Neutrophil (primary cell): ENCODE measurements at regions not wholly inside any gene's neighbourhood (a gene's known extent, or its start where the extent isn't known, plus 50 kb on each side); places are given as distances from the start of the nearest gene placed in this dataset.

Experiments used
- H3K27ac ChIP-seq: fragments of 200-600 bp; sonication (generic); 2 replicates; pipeline ENCODE4 v1.5.1; 2016; ENCODE audit warnings: mild to moderate bottlenecking, moderate library complexity
- H3K27me3 ChIP-seq: fragments of 200-600 bp; sonication (generic); 2 replicates; pipeline ENCODE4 v1.6.0; 2016; ENCODE audit warnings: mild to moderate bottlenecking
- H3K36me3 ChIP-seq: fragments of 200-600 bp; sonication (generic); 2 replicates; pipeline ENCODE4 v1.5.1; 2017
- H3K4me1 ChIP-seq, 2 experiments: fragments of 200-600 bp in 1 of 2; sonication (generic) in 1 of 2; 1 replicate in 1 of 2; 2 replicates in 1 of 2; pipeline versions ENCODE4 v1.5.1 to v1.6.1; 2013 to 2016; ENCODE audit warnings: low read depth in 1 of 2, low read length in 1 of 2, mild to moderate bottlenecking in 1 of 2, moderate library complexity in 1 of 2; ENCODE audit not compliant: control insufficient read depth in 1 of 2, insufficient read depth in 1 of 2
- H3K4me3 ChIP-seq, 2 experiments: fragments of 200-600 bp in 1 of 2; sonication (generic) in 1 of 2; 1 replicate in 1 of 2; 2 replicates in 1 of 2; pipeline ENCODE4 v1.5.1; 2013 to 2016; ENCODE audit warnings: low read depth in 1 of 2, low read length in 1 of 2, mild to moderate bottlenecking in 1 of 2, moderate library complexity in 1 of 2
- H3K9me3 ChIP-seq: fragments of 200-600 bp; sonication (generic); 2 replicates; pipeline ENCODE4 v1.5.1; 2016
- TF ChIP-seq, protein P1 (sequence below): fragments of 200-600 bp; sonication (generic); IDR thresholded peaks from 2 replicates; pipeline ENCODE4 v1.5.1; 2016; ENCODE audit warnings: antibody characterized with exemption

- no peak overlapping the region for H3K4me3 ChIP-seq
- TF ChIP-seq, protein P1, sequence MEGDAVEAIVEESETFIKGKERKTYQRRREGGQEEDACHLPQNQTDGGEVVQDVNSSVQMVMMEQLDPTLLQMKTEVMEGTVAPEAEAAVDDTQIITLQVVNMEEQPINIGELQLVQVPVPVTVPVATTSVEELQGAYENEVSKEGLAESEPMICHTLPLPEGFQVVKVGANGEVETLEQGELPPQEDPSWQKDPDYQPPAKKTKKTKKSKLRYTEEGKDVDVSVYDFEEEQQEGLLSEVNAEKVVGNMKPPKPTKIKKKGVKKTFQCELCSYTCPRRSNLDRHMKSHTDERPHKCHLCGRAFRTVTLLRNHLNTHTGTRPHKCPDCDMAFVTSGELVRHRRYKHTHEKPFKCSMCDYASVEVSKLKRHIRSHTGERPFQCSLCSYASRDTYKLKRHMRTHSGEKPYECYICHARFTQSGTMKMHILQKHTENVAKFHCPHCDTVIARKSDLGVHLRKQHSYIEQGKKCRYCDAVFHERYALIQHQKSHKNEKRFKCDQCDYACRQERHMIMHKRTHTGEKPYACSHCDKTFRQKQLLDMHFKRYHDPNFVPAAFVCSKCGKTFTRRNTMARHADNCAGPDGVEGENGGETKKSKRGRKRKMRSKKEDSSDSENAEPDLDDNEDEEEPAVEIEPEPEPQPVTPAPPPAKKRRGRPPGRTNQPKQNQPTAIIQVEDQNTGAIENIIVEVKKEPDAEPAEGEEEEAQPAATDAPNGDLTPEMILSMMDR = no peak
- H3K36me3 ChIP-seq = no peaks in the 10 kb centered on the region
- H3K27me3 ChIP-seq = peaks cover 40% of the 10 kb centered on the region
- H3K27ac ChIP-seq = no peak overlapping the region
- peaks cover 0 to 3% of the 10 kb centered on the region in 2 experiments for H3K4me1 ChIP-seq
- peaks cover 7% of the 10 kb centered on the region for H3K9me3 ChIP-seq
Measured at GRCh38 chr5:73352649-73353230, 95.8 kb downstream of the FOXD1 start.

GRCh38 chr5:73352243-73352642 is 96.3 kb downstream of the FOXD1 start:
- no peaks in the 10 kb centered on the region for H3K36me3 ChIP-seq
- H3K4me3 ChIP-seq = no peak overlapping the region
- H3K27ac ChIP-seq = no peak overlapping the region
- H3K4me1 ChIP-seq = peaks cover 0 to 7% of the 10 kb centered on the region in 2 experiments
- peaks cover 35% of the 10 kb centered on the region for H3K27me3 ChIP-seq
- H3K9me3 ChIP-seq = peaks cover 7% of the 10 kb centered on the region
- TF ChIP-seq, protein P1 = no peak

DNA sequence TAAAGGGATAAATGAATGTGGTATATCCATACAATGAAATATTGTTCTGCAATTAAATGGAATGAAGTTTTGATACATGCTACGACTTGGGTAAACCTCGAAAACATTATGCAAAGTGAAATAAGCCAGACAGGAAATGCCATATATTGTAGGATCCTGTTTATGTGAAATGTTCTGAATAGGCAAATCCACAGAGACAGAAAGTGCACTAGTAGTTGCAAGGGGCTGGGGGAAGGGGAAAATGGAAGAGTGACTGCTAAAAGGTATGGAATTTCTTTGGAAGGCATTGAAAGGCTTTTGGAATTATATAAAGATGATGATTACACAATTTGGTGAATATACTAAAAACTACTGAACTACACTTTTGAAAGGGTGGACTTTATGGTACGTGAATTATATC is 97.0 kb downstream of the FOXD1 start:
- H3K27ac ChIP-seq = no peak overlapping the region
- H3K4me1 ChIP-seq = peaks cover 0 to 7% of the 10 kb centered on the region in 2 experiments
- H3K4me3 ChIP-seq = no peak overlapping the region
- H3K9me3 ChIP-seq = peaks cover 7% of the 10 kb centered on the region
- H3K36me3 ChIP-seq = no peaks in the 10 kb centered on the region
- TF ChIP-seq, protein P1 = no peak
- peaks cover 28% of the 10 kb centered on the region for H3K27me3 ChIP-seq

- no peaks in the 10 kb centered on the region for H3K36me3 ChIP-seq
- H3K27ac ChIP-seq = no peak overlapping the region
- peaks cover 7% of the 10 kb centered on the region for H3K9me3 ChIP-seq
- peaks cover 8% of the 10 kb centered on the region for H3K27me3 ChIP-seq
- no peak overlapping the region for H3K4me3 ChIP-seq
- peaks cover 0 to 7% of the 10 kb centered on the region in 2 experiments for H3K4me1 ChIP-seq
- TF ChIP-seq, protein P1 = no peak
Measured at GRCh38 chr5:73346878-73347408, 101.6 kb downstream of the FOXD1 start.

- TF ChIP-seq, protein P1 = no peak
- peaks cover 0 to 7% of the 10 kb centered on the region in 2 experiments for H3K4me1 ChIP-seq
- H3K27me3 ChIP-seq = peaks cover 17% of the 10 kb centered on the region
- H3K4me3 ChIP-seq = no peak overlapping the region
- no peaks in the 10 kb centered on the region for H3K36me3 ChIP-seq
- peaks cover 7% of the 10 kb centered on the region for H3K9me3 ChIP-seq
- H3K27ac ChIP-seq = no peak overlapping the region
Measured at GRCh38 chr5:73344835-73345234, 103.7 kb downstream of the FOXD1 start.
